GM23248 (cell line): ENCODE measurements at regions not wholly inside any gene's neighbourhood (a gene's known extent, or its start where the extent isn't known, plus 50 kb on each side); places are given as distances from the start of the nearest gene placed in this dataset.
A peak's percentile ranks its signal among the peaks of the same experiment; 100 is the strongest.
"Not testable (repeated sequence)": the region's sequence is repeated elsewhere in the genome, so short reads cannot be mapped to it uniquely, and the experiment has no call there.

Experiments
- DNase-seq: peaks from one replicate; pipeline ENCODE4 v3.0.0-alpha.2; 2015
- H2AFZ ChIP-seq: fragments of 200-600 bp; sonication (generic); 2 replicates; pipeline ENCODE4 v1.6.1; 2016; ENCODE audit warnings: antibody characterized with exemption
- H3F3A ChIP-seq: fragments of 200-600 bp; sonication (generic); 2 replicates; pipeline ENCODE4 v1.6.1; 2016; ENCODE audit warnings: mild to moderate bottlenecking, antibody characterized with exemption, mixed run types; ENCODE audit not compliant: insufficient read depth
- H3K27ac ChIP-seq: fragments of 200-600 bp; sonication (generic); 2 replicates; pipeline ENCODE4 v1.5.1; 2016; ENCODE audit warnings: mild to moderate bottlenecking
- H3K27me3 ChIP-seq: fragments of 200-600 bp; sonication (generic); replicated peaks from 2 replicates; pipeline ENCODE4 v1.6.1; 2016; ENCODE audit warnings: mild to moderate bottlenecking; ENCODE audit not compliant: insufficient read depth
- H3K36me3 ChIP-seq: fragments of 200-600 bp; sonication (generic); 2 replicates; pipeline ENCODE4 v1.6.1; 2016; ENCODE audit warnings: low read depth, mild to moderate bottlenecking
- H3K4me1 ChIP-seq: fragments of 200-600 bp; sonication (generic); 2 replicates; pipeline ENCODE4 v1.6.1; 2016; ENCODE audit warnings: mild to moderate bottlenecking; ENCODE audit not compliant: insufficient read depth
- H3K4me2 ChIP-seq: fragments of 200-600 bp; sonication (generic); one replicate; pipeline ENCODE4 v1.6.1; 2016; ENCODE audit warnings: mild to moderate bottlenecking; ENCODE audit not compliant: unreplicated experiment
- H3K4me3 ChIP-seq: fragments of 200-600 bp; sonication (generic); 2 replicates; pipeline ENCODE4 v1.5.1; 2016; ENCODE audit warnings: mild to moderate bottlenecking
- H3K79me2 ChIP-seq: fragments of 200-600 bp; sonication (generic); 2 replicates; pipeline ENCODE4 v1.6.1; 2016; ENCODE audit warnings: mild to moderate bottlenecking; ENCODE audit not compliant: insufficient read depth
- H3K9ac ChIP-seq: fragments of 200-600 bp; sonication (generic); 2 replicates; pipeline ENCODE4 v1.6.1; 2016; ENCODE audit warnings: mild to moderate bottlenecking
- H3K9me2 ChIP-seq: fragments of 200-600 bp; sonication (generic); 2 replicates; pipeline ENCODE4 v1.6.1; 2016; ENCODE audit warnings: mixed run types, mild to moderate bottlenecking, moderate library complexity; ENCODE audit not compliant: insufficient read depth
- H3K9me3 ChIP-seq: fragments of 200-600 bp; sonication (generic); one replicate; pipeline ENCODE4 v1.6.1; 2017; ENCODE audit warnings: low read depth
- H4K20me1 ChIP-seq: fragments of 200-600 bp; sonication (generic); 2 replicates; pipeline ENCODE4 v1.6.0; 2016; ENCODE audit not compliant: insufficient read depth
- EZH2 ChIP-seq: fragments of 200-600 bp; sonication (generic); IDR thresholded peaks from 2 replicates; pipeline ENCODE4 v1.6.1; 2018; ENCODE audit warnings: antibody characterized with exemption, mild to moderate bottlenecking; ENCODE audit not compliant: insufficient read depth, poor library complexity, severe bottlenecking
- EZH2phosphoT487 ChIP-seq: fragments of 200-600 bp; sonication (generic); IDR thresholded peaks from 2 replicates; pipeline ENCODE4 v1.6.1; 2018; ENCODE audit warnings: antibody characterized with exemption, moderate library complexity, mild to moderate bottlenecking, low read depth; ENCODE audit not compliant: insufficient read depth
- WGBS, 2 experiments: methylation state at CpG; one replicate each; pipeline ENCODE4 v1.1.6; 2015 to 2017; ENCODE audit warnings: low lambda C conversion rate in 2 of 2, low coverage in 1 of 2; ENCODE audit errors: missing lambda C conversion rate in 2 of 2; 5-methylcytosine and 5-hydroxymethylcytosine counted together
- in situ Hi-C: fragments of 300-500 bp; cut with MboI; formaldehyde crosslinking; loops from 2 replicates; pipeline ENCODE4 v1.15.0; 2020

DNA sequence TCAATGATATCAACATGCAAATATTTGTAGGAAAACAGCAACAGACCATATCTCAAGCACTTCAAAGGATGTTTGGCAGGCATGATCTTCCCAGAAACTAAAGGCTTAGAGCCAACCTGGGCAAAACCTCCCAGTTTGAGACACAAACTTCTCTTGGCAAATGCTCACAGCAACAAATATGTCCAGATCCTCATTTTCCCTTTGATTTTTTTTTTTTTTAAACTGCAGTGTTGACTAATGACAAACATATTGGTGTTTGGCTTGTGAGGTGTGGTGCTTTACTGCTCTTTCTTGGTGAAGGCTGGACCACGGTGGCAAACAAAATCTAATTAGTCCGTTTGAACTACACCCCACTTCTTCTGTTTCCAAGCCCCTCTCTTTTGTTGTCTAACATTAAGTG lies 87.2 kb downstream of the EBLN2 start:
- Histone ChIP-seq H3K27ac (no peak overlapping the region), H3K27me3 (peaks cover 23% of the 10 kb centered on the region; the same call in 1 of the 2 replicates), H3K4me3 (no peak overlapping the region), H2AFZ (no peak overlapping the region), H3K4me1 (peaks cover 5% of the 10 kb centered on the region), H4K20me1 (no peaks in the 10 kb centered on the region), H3K4me2 (no peak overlapping the region), H3F3A (no peaks in the 10 kb centered on the region), H3K9me2 (no peaks in the 10 kb centered on the region), H3K9me3 (no peaks in the 10 kb centered on the region), H3K9ac (no peak overlapping the region), H3K79me2 (no peaks in the 10 kb centered on the region), H3K36me3 (no peaks in the 10 kb centered on the region)
- no peak for TF ChIP-seq EZH2phosphoT487
- no peak for TF ChIP-seq EZH2
- peak; percentile 10 for DNase-seq
- 3 to 5% methylated on average over 2 of the region's 2 CpGs for WGBS, 2 experiments
- in situ Hi-C loops: no loop called here

DNA sequence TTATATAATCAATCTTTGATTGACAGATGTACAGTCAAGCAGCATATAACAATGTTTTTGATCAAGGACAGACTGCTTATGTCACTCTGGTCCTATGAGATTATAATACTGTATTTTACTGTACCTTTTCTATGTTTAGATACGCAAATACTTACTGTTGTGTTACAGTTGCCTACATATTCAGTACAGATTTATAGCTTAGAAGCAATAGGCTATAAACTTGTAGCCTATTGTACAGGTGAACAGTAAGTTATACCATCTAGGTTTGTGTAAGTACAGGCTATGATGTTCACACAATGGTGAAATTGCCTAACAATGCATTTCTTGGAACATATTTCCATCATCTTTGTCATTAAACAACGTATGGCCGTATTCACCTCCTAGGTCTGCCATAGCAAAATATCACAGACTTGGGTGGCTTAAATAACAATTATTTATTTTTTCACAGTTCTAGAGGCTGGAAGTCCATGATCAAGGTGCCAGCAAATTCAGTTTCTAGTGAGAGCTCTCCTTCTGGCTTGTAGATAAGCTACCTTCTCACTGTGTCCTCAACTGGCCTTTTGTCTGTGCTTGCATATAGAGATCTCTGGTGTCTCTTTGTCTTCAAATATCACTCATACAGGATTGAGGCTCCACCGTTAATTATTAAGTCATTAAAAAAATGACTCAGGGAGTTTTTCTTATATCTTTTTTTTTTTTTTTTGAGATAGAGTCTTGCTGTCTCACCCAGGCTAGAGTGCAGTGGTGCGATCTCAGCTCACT lies 89.1 kb downstream of the EBLN2 start:
- H3K36me3 ChIP-seq: no peaks in the 10 kb centered on the region
- DNase-seq: no peak
- no peak overlapping the region for H3K4me3 ChIP-seq
- H3K27ac ChIP-seq: no peak overlapping the region
- no peaks in the 10 kb centered on the region for H3K79me2 ChIP-seq
- 85 to 89% methylated on average over 5 of the region's 5 CpGs for WGBS, 2 experiments
- no peaks in the 10 kb centered on the region for H3K9me2 ChIP-seq
- TF ChIP-seq EZH2: no peak
- TF ChIP-seq EZH2phosphoT487: no peak
- H3K4me2 ChIP-seq: no peak overlapping the region
- in situ Hi-C loops: no loop called here
- peaks cover 29% of the 10 kb centered on the region for H3K27me3 ChIP-seq
- no peak overlapping the region for H2AFZ ChIP-seq
- H3K4me1 ChIP-seq: no peaks in the 10 kb centered on the region
- H3K9me3 ChIP-seq: no peaks in the 10 kb centered on the region
- no peaks in the 10 kb centered on the region for H4K20me1 ChIP-seq
- H3F3A ChIP-seq: no peaks in the 10 kb centered on the region
- no peak overlapping the region for H3K9ac ChIP-seq

DNA sequence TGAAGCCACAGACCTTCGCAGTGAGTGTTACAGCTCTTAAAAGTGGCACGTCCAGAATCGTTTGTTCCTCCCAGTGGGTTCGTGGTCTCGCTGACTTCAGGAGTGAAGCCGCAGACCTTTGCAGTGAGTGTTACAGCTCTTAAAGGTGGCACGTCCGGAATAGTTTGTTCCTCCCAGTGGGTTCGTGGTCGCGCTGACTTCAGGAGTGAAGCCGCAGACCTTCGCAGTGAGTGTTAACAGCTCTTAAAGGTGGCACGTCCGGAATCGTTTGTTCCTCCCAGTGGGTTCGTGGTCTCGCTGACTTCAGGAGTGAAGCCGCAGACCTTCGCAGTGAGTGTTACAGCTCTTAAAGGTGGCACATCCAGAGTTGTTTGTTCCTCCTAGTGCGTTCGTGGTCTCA lies 91.1 kb downstream of the EBLN2 start:
- H3K4me3 ChIP-seq, in situ Hi-C loops, H3K9me3 ChIP-seq, H3K79me2 ChIP-seq, H2AFZ ChIP-seq, H3F3A ChIP-seq, H4K20me1 ChIP-seq, H3K4me1 ChIP-seq, H3K27ac ChIP-seq, H3K4me2 ChIP-seq, H3K36me3 ChIP-seq, H3K9ac ChIP-seq, H3K9me2 ChIP-seq, DNase-seq: not testable (repeated sequence)
- 90 to 91% methylated on average over 21 to 22 of the region's 22 CpGs for WGBS, 2 experiments
- H3K27me3 ChIP-seq: peaks cover 29% of the 10 kb centered on the region

DNA sequence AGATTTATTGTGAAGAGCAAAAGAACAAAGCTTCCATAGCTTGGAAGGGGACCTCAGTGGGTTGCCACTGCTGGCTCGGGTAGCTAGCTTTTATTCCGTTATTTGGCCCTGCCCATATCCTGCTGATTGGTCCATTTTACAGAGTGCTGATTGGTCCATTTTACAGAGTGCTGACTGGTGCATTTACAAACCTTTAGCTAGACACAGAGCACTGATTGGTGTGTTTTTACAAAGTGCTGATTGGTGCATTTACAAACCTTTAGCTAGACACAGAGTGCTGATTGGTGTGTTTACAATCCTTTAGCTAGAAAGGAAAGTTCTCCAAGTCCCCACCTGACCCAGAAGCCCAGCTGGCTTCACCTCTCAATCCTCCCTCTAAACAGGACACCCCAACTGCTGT lies 91.6 kb downstream of the EBLN2 start:
- H3K4me1 ChIP-seq, H3K9ac ChIP-seq, H3K4me3 ChIP-seq, H2AFZ ChIP-seq, H3K79me2 ChIP-seq, H3K36me3 ChIP-seq, H4K20me1 ChIP-seq, H3K27ac ChIP-seq, H3K9me3 ChIP-seq, in situ Hi-C loops, H3K9me2 ChIP-seq, DNase-seq, H3K4me2 ChIP-seq, H3F3A ChIP-seq: not testable (repeated sequence)
- peaks cover 26% of the 10 kb centered on the region for H3K27me3 ChIP-seq
- 37 to 48% methylated on average over 2 of the region's 2 CpGs for WGBS, 2 experiments

DNA sequence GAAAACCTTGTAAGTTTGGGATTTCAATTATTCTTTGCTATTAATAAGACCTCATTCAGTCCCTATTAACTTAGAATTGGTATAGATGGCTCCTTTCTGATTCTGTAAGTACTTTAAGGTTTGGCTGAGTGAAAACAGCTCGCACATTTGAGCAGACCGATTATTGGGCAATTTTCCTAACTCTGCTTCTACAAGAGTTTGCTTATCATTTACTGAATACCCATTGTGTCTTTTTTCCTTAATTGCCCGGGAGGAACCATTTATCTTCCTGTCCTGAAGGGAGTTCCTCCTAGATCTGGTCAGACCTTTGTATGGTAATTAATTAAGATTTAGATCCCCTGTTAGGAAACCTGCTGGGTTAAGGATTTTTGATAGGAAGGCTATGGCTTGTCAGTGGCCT lies 92.8 kb downstream of the EBLN2 start:
- H3F3A ChIP-seq, H3K79me2 ChIP-seq, DNase-seq, H3K4me1 ChIP-seq, H3K4me2 ChIP-seq, H3K4me3 ChIP-seq, H3K36me3 ChIP-seq, H3K9ac ChIP-seq, H3K9me2 ChIP-seq, H3K27ac ChIP-seq, in situ Hi-C loops, H2AFZ ChIP-seq, H4K20me1 ChIP-seq, H3K9me3 ChIP-seq: not testable (repeated sequence)
- H3K27me3 ChIP-seq: peaks cover 16% of the 10 kb centered on the region
- WGBS, 2 experiments: 51 to 54% methylated on average over 3 of the region's 3 CpGs

DNA sequence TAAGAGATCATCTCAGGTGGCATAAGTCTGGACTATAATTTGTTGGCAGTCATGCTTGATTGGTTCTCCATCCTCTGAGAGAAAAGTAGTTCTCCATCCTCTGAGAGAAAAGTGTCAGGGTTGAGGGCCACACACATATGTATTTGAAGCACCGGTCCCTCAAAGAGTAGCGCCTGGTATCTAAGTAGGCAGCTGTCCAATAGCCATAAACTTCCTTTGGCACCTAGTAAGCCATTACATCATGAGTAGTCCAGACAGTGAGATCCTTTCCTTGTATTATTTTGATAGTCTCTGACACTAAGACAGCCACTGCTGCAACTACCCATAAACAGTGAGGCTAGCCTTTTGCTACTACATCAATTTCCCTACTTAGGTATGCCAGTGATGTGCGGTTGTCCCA lies 94.0 kb downstream of the EBLN2 start:
- H3K36me3 ChIP-seq, H3K9me3 ChIP-seq, H4K20me1 ChIP-seq, H3F3A ChIP-seq, H3K4me3 ChIP-seq, H3K4me2 ChIP-seq, H3K27ac ChIP-seq, DNase-seq, H3K9me2 ChIP-seq, H2AFZ ChIP-seq, H3K9ac ChIP-seq, in situ Hi-C loops, H3K4me1 ChIP-seq, H3K79me2 ChIP-seq: not testable (repeated sequence)
- WGBS, 2 experiments: 48 to 53% methylated on average over 3 of the region's 3 CpGs
- H3K27me3 ChIP-seq: peaks cover 16% of the 10 kb centered on the region
